PC-9 (cell line): ENCODE measurements at regions not wholly inside any gene's neighbourhood (a gene's known extent, or its start where the extent isn't known, plus 50 kb on each side); places are given as distances from the start of the nearest gene placed in this dataset.
"Not testable (repeated sequence)": the region's sequence is repeated elsewhere in the genome, so short reads cannot be mapped to it uniquely, and the experiment has no call there.

ENCODE experiments used
- BruUV-seq: library from RNA; stranded (reverse); fragments of 400-500 nt; replicated peaks from 2 replicates; lab custom pipeline; 2021; lab: Mats Ljungman, UMichigan
- CTCF ChIA-PET: fragments of 300-600 bp; sonication (Branson Sonifier 250); formaldehyde crosslinking; loops from one replicate; lab custom pipeline; 2022; ENCODE audit warnings: antibody characterized with exemption; lab: Charles Lee
- POLR2A ChIA-PET: fragments of 300-600 bp; sonication (Branson Sonifier 250); formaldehyde crosslinking; loops from one replicate; lab custom pipeline; 2022; ENCODE audit warnings: antibody characterized with exemption; ENCODE audit not compliant: unreplicated experiment; lab: Charles Lee
- DNase-seq, 2 experiments: peaks; one replicate each; pipeline versions ENCODE4 v3.0.0 to v3.0.0-alpha.2; 2015 to 2022; ENCODE audit warnings: mixed read lengths in 1 of 2
- H2AFZ ChIP-seq: fragments of 200-600 bp; sonication (generic); 2 replicates; pipeline ENCODE4 v1.8.1; 2017; ENCODE audit warnings: antibody characterized with exemption
- H3F3A ChIP-seq: fragments of 200-600 bp; sonication (generic); 2 replicates; pipeline ENCODE4 v1.8.1; 2017; ENCODE audit warnings: antibody characterized with exemption, mild to moderate bottlenecking, low read depth; ENCODE audit not compliant: insufficient read depth
- H3K27ac ChIP-seq: fragments of 200-600 bp; sonication (generic); 2 replicates; pipeline ENCODE4 v1.6.1; 2016; ENCODE audit warnings: mixed run types
- H3K27me3 ChIP-seq: fragments of 200-600 bp; sonication (generic); 2 replicates; pipeline ENCODE4 v1.6.1; 2016; ENCODE audit warnings: low read depth, mixed run types; ENCODE audit not compliant: insufficient read depth
- H3K36me3 ChIP-seq: fragments of 200-600 bp; sonication (generic); 2 replicates; pipeline ENCODE4 v1.6.1; 2016; ENCODE audit warnings: low read depth, mixed run types
- H3K4me1 ChIP-seq: fragments of 200-600 bp; sonication (generic); replicated peaks from 2 replicates; pipeline ENCODE4 v1.6.1; 2016; ENCODE audit warnings: mixed run types; ENCODE audit not compliant: insufficient read depth
- H3K4me2 ChIP-seq: fragments of 200-600 bp; sonication (generic); 2 replicates; pipeline ENCODE4 v1.6.1; 2017; ENCODE audit warnings: mixed run types
- H3K4me3 ChIP-seq: fragments of 200-600 bp; sonication (generic); 2 replicates; pipeline ENCODE4 v1.6.1; 2016; ENCODE audit warnings: mixed run types
- H3K79me2 ChIP-seq: fragments of 200-600 bp; sonication (generic); 2 replicates; pipeline ENCODE4 v1.6.1; 2017; ENCODE audit warnings: low read depth, mixed run types
- H3K9me2 ChIP-seq: fragments of 200-600 bp; sonication (generic); 2 replicates; pipeline ENCODE4 v1.8.1; 2017; ENCODE audit warnings: mild to moderate bottlenecking; ENCODE audit not compliant: insufficient read depth
- H3K9me3 ChIP-seq: fragments of 200-600 bp; sonication (generic); 2 replicates; pipeline ENCODE4 v1.8.1; 2016; ENCODE audit warnings: low read depth; ENCODE audit not compliant: insufficient read depth
- H4K20me1 ChIP-seq: fragments of 200-600 bp; sonication (generic); 2 replicates; pipeline ENCODE4 v1.8.1; 2017; ENCODE audit not compliant: insufficient read depth
- intact Hi-C: fragments of 100-400 bp; cut with micrococcal nuclease; formaldehyde crosslinking; loops from one replicate; pipeline ENCODE4 v1.10.0; 2022; ENCODE audit not compliant: unreplicated experiment

GRCh38 chr1:149724618-149725302 is 57.7 kb upstream of the FCGR1A start:
- H3K9me2 ChIP-seq, H3K9me3 ChIP-seq, H3K4me3 ChIP-seq, intact Hi-C loops, DNase-seq, H2AFZ ChIP-seq, H3K4me1 ChIP-seq, H3K27ac ChIP-seq, H3K79me2 ChIP-seq, BruUV-seq, H4K20me1 ChIP-seq, H3K36me3 ChIP-seq, POLR2A ChIA-PET, H3K4me2 ChIP-seq, H3K27me3 ChIP-seq, H3F3A ChIP-seq, CTCF ChIA-PET: not testable (repeated sequence)

- H3K4me3 ChIP-seq, BruUV-seq, CTCF ChIA-PET, H3K27me3 ChIP-seq, H3K4me2 ChIP-seq, H4K20me1 ChIP-seq, H3K9me2 ChIP-seq, H3K27ac ChIP-seq, H3K36me3 ChIP-seq, POLR2A ChIA-PET, DNase-seq, H3K9me3 ChIP-seq, H3F3A ChIP-seq, H3K4me1 ChIP-seq, H2AFZ ChIP-seq, H3K79me2 ChIP-seq, intact Hi-C loops: not testable (repeated sequence)
Measured at GRCh38 chr1:149726688-149727087, 55.8 kb upstream of the FCGR1A start.

- H3K4me2 ChIP-seq, H3K27ac ChIP-seq, H3K27me3 ChIP-seq, BruUV-seq, H3K9me3 ChIP-seq, H3K36me3 ChIP-seq, H4K20me1 ChIP-seq, H2AFZ ChIP-seq, H3K4me1 ChIP-seq, intact Hi-C loops, DNase-seq, POLR2A ChIA-PET, H3K79me2 ChIP-seq, CTCF ChIA-PET, H3F3A ChIP-seq, H3K4me3 ChIP-seq, H3K9me2 ChIP-seq: not testable (repeated sequence)
Measured at GRCh38 chr1:149728598-149728997, 53.9 kb upstream of the FCGR1A start.
